Trophoblast cell (in vitro differentiated cells and primary cell): ENCODE measurements at regions not wholly inside any gene's neighbourhood (a gene's known extent, or its start where the extent isn't known, plus 50 kb on each side); places are given as distances from the start of the nearest gene placed in this dataset.
A peak's percentile ranks its signal among the peaks of the same experiment; 100 is the strongest.
"Not testable (repeated sequence)": the region's sequence is repeated elsewhere in the genome, so short reads cannot be mapped to it uniquely, and the experiment has no call there.

Experiments
- DNase-seq, 2 donors: peaks; one replicate each; pipeline ENCODE4 v3.0.0-alpha.2; 2016
- H2AFZ ChIP-seq: 2 replicates; pipeline ENCODE4 v1.6.1; 2013; ENCODE audit warnings: low read length, moderate library complexity, mild to moderate bottlenecking; ENCODE audit not compliant: insufficient read depth, poor library complexity
- H2AK5ac ChIP-seq: 2 replicates; pipeline ENCODE4 v1.6.1; 2013; ENCODE audit warnings: mild to moderate bottlenecking, low read length
- H2BK120ac ChIP-seq: 2 replicates; pipeline ENCODE4 v1.6.1; 2013; ENCODE audit warnings: low read length, mild to moderate bottlenecking, moderate library complexity; ENCODE audit not compliant: insufficient read depth, poor library complexity
- H2BK12ac ChIP-seq: 2 replicates; pipeline ENCODE4 v1.6.1; 2013; ENCODE audit warnings: mild to moderate bottlenecking, low read length, moderate library complexity
- H2BK5ac ChIP-seq: 2 replicates; pipeline ENCODE4 v1.6.1; 2013; ENCODE audit warnings: low read length, low read depth, moderate library complexity, mild to moderate bottlenecking; ENCODE audit not compliant: poor library complexity
- H3K14ac ChIP-seq: 2 replicates; pipeline ENCODE4 v1.6.1; 2013; ENCODE audit warnings: mild to moderate bottlenecking, low read length
- H3K18ac ChIP-seq: 2 replicates; pipeline ENCODE4 v1.6.1; 2013; ENCODE audit warnings: mild to moderate bottlenecking, low read length
- H3K23ac ChIP-seq: 2 replicates; pipeline ENCODE4 v1.6.1; 2013; ENCODE audit warnings: low read length
- H3K27ac ChIP-seq: 2 replicates; pipeline ENCODE4 v1.5.1; 2013; ENCODE audit warnings: low read depth, mild to moderate bottlenecking, inconsistent platforms, low read length, moderate library complexity
- H3K27me3 ChIP-seq: 2 replicates; pipeline ENCODE4 v1.6.1; 2013; ENCODE audit warnings: inconsistent platforms, mild to moderate bottlenecking, low read length, moderate library complexity; ENCODE audit not compliant: insufficient read depth
- H3K36me3 ChIP-seq, 2 experiments: 1 replicate in 1 of 2; 2 replicates in 1 of 2; pipeline ENCODE4 v1.6.1; 2013; ENCODE audit warnings: low read length in 2 of 2, mild to moderate bottlenecking in 2 of 2, moderate library complexity in 1 of 2; ENCODE audit not compliant: insufficient read depth in 2 of 2, control insufficient read depth in 1 of 2
- H3K4ac ChIP-seq: 2 replicates; pipeline ENCODE4 v1.6.1; 2013; ENCODE audit warnings: low read depth, mild to moderate bottlenecking, low read length, moderate library complexity
- H3K4me1 ChIP-seq, 2 experiments: 1 replicate in 1 of 2; 2 replicates in 1 of 2; pipeline ENCODE4 v1.6.1; 2013; ENCODE audit warnings: low read length in 2 of 2, mild to moderate bottlenecking in 2 of 2, moderate library complexity in 1 of 2; ENCODE audit not compliant: insufficient read depth in 2 of 2, control insufficient read depth in 1 of 2
- H3K4me2 ChIP-seq: 2 replicates; pipeline ENCODE4 v1.6.1; 2013; ENCODE audit warnings: inconsistent platforms, mild to moderate bottlenecking, low read length, moderate library complexity
- H3K4me3 ChIP-seq: 2 replicates; pipeline ENCODE4 v1.5.1; 2013; ENCODE audit warnings: mild to moderate bottlenecking, low read depth, low read length, inconsistent platforms
- H3K79me1 ChIP-seq: one replicate; pipeline ENCODE4 v1.6.1; 2013; ENCODE audit warnings: low read length
- H3K79me2 ChIP-seq: 2 replicates; pipeline ENCODE4 v1.6.1; 2013; ENCODE audit warnings: low read length, mild to moderate bottlenecking; ENCODE audit not compliant: control insufficient read depth, insufficient read depth, poor library complexity
- H3K9ac ChIP-seq: 2 replicates; pipeline ENCODE4 v1.6.1; 2013; ENCODE audit warnings: mild to moderate bottlenecking, low read length
- H3K9me3 ChIP-seq: 2 replicates; pipeline ENCODE4 v1.6.1; 2013; ENCODE audit warnings: low read depth, mild to moderate bottlenecking, control low read depth, inconsistent platforms, low read length; ENCODE audit not compliant: insufficient read depth
- H4K12ac ChIP-seq: 2 replicates; pipeline ENCODE4 v1.6.1; 2013; ENCODE audit warnings: low read depth, mild to moderate bottlenecking, low read length, moderate library complexity
- H4K8ac ChIP-seq: 2 replicates; pipeline ENCODE4 v1.6.1; 2013; ENCODE audit warnings: low read depth, mild to moderate bottlenecking, low read length, moderate library complexity
- H4K91ac ChIP-seq: one replicate; pipeline ENCODE4 v1.6.1; 2013; ENCODE audit warnings: low read depth, mild to moderate bottlenecking, low read length, moderate library complexity
- WGBS: extraction: QIAGEN DNeasy Blood & Tissue Kit; methylation state at CpG from one replicate; pipeline ENCODE4 v1.1.7; 2013; ENCODE audit warnings: missing lambda C conversion rate; ENCODE audit not compliant: insufficient read length, insufficient coverage; ENCODE audit errors: extremely low coverage; 5-methylcytosine and 5-hydroxymethylcytosine counted together

DNA sequence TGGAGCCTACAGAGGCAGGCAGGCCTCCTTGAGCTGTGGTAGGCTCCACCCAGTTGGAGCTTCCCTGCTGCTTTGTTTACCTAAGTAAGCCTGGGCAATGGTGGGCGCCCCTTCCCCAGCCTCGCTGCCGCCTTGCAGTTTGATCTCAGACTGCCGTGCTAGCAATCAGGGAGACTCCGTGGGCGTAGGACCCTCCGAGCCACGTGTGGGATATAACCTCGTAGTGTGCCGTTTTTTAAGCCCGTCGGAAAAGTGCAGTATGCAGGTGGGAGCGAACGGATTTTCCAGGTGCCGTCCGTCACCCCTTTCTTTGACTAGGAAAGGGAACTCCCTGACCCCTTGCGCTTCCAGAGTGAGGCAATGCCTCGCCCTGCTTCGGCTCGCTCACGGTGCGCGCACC, 176.9 kb downstream of the TTC6 start:
- H3K27ac ChIP-seq, H2BK5ac ChIP-seq, H3K4me3 ChIP-seq, H4K12ac ChIP-seq, H3K79me2 ChIP-seq, H3K27me3 ChIP-seq, H3K9me3 ChIP-seq, H3K14ac ChIP-seq, DNase-seq, H3K79me1 ChIP-seq, H3K4me2 ChIP-seq, H3K4me1 ChIP-seq, H3K9ac ChIP-seq, H3K18ac ChIP-seq, H2BK12ac ChIP-seq, H3K4ac ChIP-seq, H2AK5ac ChIP-seq, H4K91ac ChIP-seq, H3K36me3 ChIP-seq, H4K8ac ChIP-seq, H3K23ac ChIP-seq, H2BK120ac ChIP-seq, H2AFZ ChIP-seq: not testable (repeated sequence)
- WGBS: no CpG with 5 or more reads among the region's 23 CpGs

DNA sequence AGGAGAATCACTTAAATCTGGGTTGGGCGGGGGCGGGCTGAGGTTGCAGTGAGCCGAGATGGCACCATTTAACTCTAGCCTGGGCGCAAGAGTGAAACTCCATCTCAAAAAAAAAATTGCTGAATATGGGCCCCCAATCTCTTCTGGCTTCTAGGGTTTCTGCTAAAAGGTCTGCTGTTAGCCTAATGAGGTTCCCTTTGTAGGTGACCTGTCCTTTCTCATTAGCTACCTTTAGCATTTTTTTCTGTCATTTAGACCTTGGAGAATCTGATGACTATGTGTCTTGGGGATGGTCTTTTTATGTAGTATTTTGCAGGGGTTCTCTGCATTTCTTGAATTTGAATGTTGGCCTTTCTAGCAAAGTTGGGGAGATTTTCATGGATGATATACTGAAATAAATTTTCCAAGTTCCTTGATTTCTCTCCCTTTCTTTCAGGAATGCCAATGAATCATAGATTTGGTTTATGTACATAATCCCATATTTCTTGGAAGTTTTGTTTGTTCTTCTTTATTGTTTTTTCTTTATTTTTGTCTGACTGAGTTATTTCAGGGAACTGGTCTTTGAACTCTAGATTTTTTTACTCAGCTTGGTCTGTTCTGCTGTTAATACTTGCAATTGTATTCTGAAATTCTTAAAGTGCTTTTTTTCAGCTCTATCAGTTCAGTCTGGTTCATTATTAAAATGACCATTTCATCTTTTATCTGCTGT, 181.5 kb downstream of the TTC6 start:
- Histone ChIP-seq H3K9ac (no peak overlapping the region), H3K4me1 (no peaks in the 10 kb centered on the region), H3K79me2 (no peaks in the 10 kb centered on the region), H4K12ac (no peak overlapping the region), H3K14ac (no peak overlapping the region), H3K9me3 (peaks cover 6% of the 10 kb centered on the region), H3K36me3 (no peaks in the 10 kb centered on the region), H4K91ac (no peak overlapping the region), H2BK12ac (no peak overlapping the region), H3K27me3 (no peaks in the 10 kb centered on the region), H2BK5ac (no peak overlapping the region), H3K18ac (no peak overlapping the region), H3K79me1 (no peaks in the 10 kb centered on the region), H3K23ac (no peak overlapping the region), H2BK120ac (no peak overlapping the region), H3K4ac (no peak overlapping the region), H3K4me3 (no peak overlapping the region), H4K8ac (no peak overlapping the region), H2AFZ (no peak overlapping the region), H3K27ac (no peak overlapping the region), H2AK5ac (no peak overlapping the region), H3K4me2 (no peak overlapping the region)
- no peak for DNase-seq
- no CpG with 5 or more reads among the region's 4 CpGs for WGBS

- H3K79me2 ChIP-seq: no peaks in the 10 kb centered on the region
- no peak overlapping the region for H2BK120ac ChIP-seq
- H2AFZ ChIP-seq: no peak overlapping the region
- DNase-seq: no peak
- H3K9me3 ChIP-seq: peaks cover 6% of the 10 kb centered on the region
- H3K27me3 ChIP-seq: no peaks in the 10 kb centered on the region
- peak overlapping the region; percentile 49 for H3K4me3 ChIP-seq
- H3K4me2 ChIP-seq: no peak overlapping the region
- no CpG with 5 or more reads among the region's 5 CpGs for WGBS
- H2BK5ac ChIP-seq: no peak overlapping the region
- no peak overlapping the region for H3K9ac ChIP-seq
- no peak overlapping the region for H3K23ac ChIP-seq
- H2BK12ac ChIP-seq: no peak overlapping the region
- no peak overlapping the region for H2AK5ac ChIP-seq
- H3K36me3 ChIP-seq: no peaks in the 10 kb centered on the region
- H3K4me1 ChIP-seq: no peaks in the 10 kb centered on the region
- H3K14ac ChIP-seq: no peak overlapping the region
- H4K12ac ChIP-seq: no peak overlapping the region
- H4K8ac ChIP-seq: no peak overlapping the region
- H3K27ac ChIP-seq: no peak overlapping the region
- H3K4ac ChIP-seq: no peak overlapping the region
- H3K79me1 ChIP-seq: no peaks in the 10 kb centered on the region
- no peak overlapping the region for H4K91ac ChIP-seq
- no peak overlapping the region for H3K18ac ChIP-seq
Measured at GRCh38 chr14:37778135-37778943, 182.9 kb downstream of the TTC6 start.

- Histone ChIP-seq H3K18ac (no peak overlapping the region), H3K4me1 (no peaks in the 10 kb centered on the region), H2AK5ac (no peak overlapping the region), H3K23ac (no peak overlapping the region), H3K27me3 (no peaks in the 10 kb centered on the region), H3K36me3 (no peaks in the 10 kb centered on the region), H2BK12ac (no peak overlapping the region), H3K4me3 (no peak overlapping the region), H2BK5ac (no peak overlapping the region), H3K9ac (no peak overlapping the region), H3K79me1 (no peaks in the 10 kb centered on the region), H4K91ac (no peak overlapping the region), H4K8ac (no peak overlapping the region), H4K12ac (no peak overlapping the region), H3K27ac (no peak overlapping the region), H2AFZ (no peak overlapping the region), H3K4me2 (no peak overlapping the region), H3K9me3 (peaks cover 6% of the 10 kb centered on the region), H2BK120ac (no peak overlapping the region), H3K14ac (no peak overlapping the region), H3K79me2 (no peaks in the 10 kb centered on the region), H3K4ac (no peak overlapping the region)
- no peak for DNase-seq
Measured at GRCh38 chr14:37779480-37779879, 184.1 kb downstream of the TTC6 start.
